DMS79 (cell line): ENCODE measurements at regions not wholly inside any gene's neighbourhood (a gene's known extent, or its start where the extent isn't known, plus 50 kb on each side); places are given as distances from the start of the nearest gene placed in this dataset.
"Not testable (repeated sequence)": the region's sequence is repeated elsewhere in the genome, so short reads cannot be mapped to it uniquely, and the experiment has no call there.

Experiments
- DNase-seq: peaks from one replicate; lab custom pipeline; 2025; lab: John Stamatoyannopoulos, UW

DNA sequence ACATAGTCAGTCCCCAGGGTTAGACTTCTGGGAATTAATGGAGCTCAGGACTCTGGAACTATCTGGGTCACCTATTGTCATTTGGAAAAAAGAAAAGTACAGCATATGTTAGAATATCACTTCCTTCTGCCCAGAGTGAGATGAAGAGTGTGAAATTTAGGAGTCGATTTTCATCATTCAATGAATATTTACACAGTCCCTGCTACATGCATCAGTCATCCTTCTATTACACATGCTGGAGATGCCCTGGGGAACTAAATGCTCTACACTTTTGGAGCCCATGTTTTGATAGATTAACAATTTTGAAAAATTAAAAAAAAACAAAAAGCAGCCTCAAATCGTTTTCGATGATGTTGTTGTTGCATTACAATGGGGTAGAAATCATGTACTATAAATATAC, 315.4 kb downstream of the ALDH8A1 start:
- DNase-seq, result no peak

DNA sequence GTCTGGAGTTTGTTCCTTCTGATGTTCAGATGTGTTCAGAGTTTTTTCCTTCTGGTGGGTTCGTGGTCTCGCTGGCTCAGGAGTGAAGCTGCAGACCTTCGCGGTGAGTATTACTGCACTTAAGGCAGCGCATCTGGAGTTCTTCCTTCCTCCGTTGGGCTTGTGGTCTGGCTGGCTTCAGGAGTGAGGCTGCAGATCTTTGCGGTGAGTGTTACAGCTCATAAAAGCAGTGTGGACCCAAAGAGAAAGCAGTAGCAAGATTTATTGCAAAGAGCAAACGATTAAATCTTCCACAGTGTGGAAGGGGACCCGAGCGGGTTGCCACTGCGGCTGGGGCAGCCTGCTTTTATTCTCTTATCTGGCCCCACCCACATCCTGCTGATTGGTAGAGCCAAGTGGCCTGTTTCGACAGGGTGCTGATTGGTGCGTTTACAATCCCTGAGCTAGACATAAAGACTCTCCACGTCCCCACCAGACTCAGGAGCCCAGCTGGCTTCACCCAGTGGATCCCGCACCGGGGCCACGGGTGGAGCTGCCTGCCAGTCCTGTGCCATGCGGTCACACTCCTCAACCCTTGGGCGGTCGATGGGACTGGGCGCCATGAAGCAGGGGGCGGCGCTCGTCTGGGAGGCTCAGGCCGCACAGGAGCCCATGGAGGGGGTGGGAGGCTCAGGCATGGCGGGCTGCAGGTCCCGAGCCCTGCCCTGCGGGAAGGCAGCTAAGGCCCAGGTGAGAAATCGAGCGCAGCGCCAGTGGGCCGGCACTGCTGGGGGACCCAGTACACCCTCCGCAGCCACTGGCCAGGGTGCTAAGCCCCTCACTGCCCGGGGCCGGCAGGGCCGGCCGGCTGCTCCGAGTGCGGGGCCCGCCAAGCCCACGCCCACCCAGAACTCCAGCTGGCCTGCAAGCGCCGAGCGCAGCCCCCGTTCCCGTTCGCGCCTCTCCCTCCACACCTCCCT, 315.3 kb upstream of the SGK1 start:
- not testable (repeated sequence) for DNase-seq

DNA sequence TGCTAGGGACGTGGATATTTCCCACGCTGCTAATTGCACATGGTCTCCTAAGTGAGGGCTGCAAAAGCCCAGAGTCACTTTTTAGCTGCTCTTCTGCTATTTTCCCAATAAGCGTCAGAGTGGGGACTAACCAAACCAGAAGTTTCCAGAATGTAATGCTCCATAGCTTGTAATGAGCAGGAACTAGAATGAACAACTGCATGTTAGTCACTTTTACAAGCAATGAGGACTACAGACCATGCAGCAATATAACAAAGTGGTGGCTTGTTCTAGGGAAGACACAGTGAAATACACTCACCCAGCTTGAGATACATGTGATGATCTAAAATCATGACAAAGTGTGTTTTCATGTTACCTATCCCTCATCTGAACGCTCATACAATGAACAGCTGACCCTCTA, 314.1 kb upstream of the SGK1 start:
- DNase-seq, result no peak

DNA sequence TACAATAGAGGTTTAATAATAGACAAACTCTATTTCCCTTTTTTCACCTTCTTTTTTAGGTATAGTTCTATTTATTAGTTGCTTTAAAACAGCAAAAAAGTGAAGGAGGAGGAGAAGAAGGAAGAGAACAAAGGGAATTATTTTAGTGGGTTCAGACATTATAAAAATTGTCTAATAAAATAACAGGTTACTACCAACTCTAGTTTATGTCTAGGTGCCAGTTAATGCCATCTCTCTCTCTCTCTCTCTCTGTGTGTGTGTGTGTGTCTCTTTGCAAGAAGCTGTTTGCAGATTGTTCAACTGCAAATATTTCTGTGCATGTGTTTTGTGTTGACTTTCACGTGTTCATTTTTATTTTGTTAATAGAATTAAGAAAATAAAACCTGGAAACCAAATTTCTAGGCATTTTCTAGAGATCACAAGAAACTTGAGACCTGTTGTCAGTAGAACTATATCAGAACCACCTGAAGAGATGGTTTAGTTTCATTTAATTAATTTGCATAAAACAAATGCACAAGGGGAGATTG, 313.5 kb upstream of the SGK1 start:
- DNase-seq, result no peak

DNA sequence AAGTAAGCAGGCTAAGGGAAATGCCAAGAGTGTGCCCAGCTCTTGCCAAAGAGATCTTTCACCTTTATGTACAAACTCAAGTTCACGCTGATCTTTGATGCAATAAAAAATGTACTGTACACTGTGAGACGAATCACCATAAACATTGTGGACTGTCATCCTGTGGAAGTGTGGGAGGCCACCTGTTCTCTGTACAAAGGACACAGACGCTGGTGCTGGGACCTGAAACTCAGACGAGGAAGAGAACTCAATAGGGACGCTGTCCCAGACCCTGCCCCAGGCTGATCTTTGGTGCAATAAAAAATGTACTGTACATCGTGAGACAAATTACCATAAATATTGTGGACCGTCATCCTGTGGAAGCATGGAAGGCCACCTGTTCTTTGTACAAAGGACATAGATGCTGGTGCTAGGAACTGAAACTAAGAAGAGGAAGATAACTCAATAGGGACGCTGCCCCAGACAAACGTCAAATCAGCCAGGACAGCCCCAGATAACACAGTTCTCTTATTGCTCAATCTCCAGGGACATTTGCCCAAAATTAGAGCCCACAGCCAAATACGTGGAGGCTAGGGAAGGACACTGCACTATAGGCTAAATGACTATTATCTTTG, 312.7 kb upstream of the SGK1 start:
- no peak for DNase-seq

DNA sequence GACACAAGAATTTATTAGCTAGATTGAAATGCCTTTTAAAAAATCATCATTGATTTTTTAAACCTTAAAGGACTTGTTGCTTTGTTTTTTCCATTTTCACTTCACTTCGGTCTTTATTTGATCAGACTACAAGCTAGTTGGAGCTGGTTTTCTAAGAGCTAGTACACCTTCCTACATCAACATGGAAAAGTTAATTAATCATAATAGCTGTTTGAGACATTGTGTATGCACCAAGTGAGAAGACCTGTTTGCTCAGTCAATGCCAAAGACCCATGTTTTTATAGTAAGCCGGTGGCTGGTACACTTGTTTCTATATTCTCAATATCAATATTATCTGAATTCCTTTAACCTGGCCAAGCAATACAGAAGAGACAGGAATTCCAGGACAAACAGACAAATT, 310.2 kb upstream of the SGK1 start:
- DNase-seq, result no peak

DNA sequence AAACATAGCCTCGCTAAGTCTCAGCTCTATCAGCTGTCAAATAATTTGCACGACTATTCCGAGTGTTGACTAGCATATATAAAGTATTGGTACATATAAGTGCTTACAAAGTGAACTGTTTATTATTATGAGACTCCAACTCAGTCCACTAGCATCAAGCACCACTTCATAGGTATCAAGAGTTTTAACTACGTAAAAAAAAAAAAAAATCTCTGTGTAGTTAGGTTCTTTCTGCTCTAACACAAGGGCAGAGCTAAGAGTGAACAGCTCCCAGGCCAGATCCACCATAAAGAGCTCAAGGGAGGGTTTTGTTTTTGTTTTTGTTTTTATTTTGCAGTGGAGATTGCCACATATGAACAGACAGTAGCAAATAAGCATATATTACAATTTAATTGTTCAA, 309.8 kb upstream of the SGK1 start:
- no peak for DNase-seq

DNA sequence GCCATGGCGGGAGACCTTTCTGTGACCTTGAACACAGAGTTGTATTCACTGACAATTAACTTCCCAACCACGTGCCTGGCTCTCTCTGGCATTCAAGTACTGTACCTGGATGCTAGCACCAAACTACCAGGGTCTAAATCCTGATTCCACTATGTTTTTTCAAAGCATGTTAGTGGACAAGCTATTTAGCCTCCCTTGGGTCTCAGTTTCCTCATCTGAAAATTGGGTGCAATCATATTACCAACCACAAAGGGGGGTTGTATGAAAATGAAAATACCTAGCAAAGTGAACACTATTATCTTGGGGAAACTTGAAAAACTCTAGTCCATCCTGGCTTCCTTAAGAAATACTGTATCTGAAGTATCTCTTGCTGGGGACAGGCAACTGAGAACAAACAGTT, 308.7 kb upstream of the SGK1 start:
- DNase-seq, result no peak

DNA sequence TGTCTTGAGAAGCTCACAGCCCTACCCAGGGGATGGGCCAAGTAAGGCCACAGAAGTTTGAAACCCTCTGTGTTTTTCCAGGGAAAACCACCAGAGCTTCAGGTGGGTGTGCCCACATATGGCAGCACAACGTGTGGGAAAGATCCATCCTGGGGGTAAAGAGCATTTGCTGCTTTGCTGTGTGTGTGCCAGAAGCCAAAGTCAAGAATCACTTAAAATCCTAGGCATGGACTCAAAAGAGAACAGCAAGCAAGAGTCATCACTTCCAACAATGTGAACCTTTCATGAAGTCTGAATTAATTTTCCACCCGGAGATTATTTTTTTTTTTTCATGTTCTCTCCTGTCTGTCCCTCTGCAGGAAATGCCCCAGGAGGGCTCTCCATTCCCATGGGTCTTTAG, 308.2 kb upstream of the SGK1 start:
- no peak for DNase-seq

DNA sequence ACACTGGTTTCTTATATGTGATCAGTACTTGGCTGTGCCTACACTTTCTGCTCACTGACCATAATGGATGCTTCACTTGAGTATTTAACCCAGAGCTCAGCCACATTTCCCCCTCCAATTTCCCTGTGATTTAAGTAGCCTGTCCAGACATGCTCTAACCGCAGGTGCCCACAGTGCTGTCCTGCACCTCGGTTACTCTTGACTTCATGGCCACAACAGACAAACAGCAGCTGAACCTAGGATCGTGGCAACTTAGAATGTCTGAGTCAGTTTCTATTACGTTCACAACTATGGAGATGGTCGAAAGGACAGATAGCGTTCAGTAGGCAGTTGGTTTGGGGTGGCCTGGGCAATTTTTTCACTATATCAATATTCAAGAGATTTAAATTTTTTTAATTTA, 306.9 kb upstream of the SGK1 start:
- no peak for DNase-seq

DNA sequence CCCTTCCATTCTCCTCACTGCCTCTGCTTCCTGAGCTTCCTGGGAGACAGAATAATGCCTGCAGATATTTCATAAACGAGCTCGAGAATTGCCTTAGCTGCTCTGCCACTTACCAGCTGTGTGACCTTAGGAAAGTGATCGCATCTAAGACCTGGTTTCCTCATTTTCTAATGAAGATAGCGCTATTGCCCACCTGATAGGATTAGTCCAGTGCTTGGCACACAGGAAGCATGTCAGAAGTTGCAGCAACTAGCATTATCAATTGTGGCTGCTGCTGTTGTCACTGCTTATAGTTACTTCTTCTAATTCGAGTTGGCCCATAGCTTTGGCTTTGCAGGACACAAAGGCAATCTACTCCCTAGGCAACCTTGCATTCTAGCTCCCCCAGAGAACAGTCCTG, 305.5 kb upstream of the SGK1 start:
- no peak for DNase-seq

DNA sequence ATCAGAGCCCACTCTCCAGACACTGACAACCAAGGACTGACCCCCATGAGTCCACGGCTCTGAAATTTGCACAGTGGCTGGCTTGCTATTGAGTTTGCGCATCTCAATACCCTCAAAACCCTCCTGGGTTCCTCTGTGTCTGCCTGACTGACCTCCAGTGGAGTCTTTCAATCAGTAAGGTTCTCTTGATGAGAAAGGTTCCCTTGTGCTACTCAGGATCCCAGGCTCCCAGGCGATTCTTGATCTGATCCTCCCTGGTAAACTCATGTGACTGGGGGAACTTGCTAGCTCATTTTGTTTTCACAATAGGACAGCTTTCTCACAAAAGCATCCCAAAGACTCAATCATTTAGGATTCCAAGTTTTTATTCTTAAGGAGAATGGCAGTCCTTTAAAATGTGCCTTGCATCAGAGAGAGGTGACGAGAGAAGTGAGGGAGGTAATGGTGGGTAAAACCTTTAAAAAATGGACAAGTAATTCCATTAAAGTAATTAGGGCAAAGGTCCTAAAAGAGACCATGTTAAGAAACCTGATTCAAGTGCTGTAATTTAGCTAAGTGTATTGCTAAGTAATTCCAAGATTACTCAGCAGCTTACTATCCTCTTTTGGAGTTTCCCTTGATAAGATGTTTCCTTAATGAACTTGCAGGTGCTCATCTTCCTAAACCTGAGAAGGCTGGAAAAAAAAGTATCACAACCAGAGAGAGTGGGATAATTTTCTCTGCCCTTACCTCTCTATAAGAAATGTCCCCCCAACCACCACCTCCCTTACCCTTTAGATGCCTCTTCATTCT, 304.7 kb upstream of the SGK1 start:
- no peak for DNase-seq

DNA sequence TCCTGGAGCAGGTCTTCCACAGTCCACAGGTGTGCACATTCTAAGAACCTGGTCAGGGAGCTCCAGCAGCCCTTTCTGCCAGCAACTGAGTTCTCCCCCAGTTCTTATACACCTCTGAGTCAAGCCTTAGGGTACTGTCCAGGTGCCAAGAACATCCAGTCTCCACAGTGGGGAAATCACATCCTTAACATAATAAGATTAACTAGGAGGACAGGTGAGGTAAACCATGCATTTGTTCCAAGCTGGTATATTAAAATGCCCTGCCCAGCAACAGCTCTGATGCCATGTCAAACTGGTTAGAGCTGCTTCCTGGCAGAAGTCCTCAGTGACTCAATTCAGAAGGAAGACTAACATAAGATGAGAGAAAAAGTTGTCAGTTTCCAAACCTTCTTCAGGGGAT, 303.9 kb upstream of the SGK1 start:
- no peak for DNase-seq

DNA sequence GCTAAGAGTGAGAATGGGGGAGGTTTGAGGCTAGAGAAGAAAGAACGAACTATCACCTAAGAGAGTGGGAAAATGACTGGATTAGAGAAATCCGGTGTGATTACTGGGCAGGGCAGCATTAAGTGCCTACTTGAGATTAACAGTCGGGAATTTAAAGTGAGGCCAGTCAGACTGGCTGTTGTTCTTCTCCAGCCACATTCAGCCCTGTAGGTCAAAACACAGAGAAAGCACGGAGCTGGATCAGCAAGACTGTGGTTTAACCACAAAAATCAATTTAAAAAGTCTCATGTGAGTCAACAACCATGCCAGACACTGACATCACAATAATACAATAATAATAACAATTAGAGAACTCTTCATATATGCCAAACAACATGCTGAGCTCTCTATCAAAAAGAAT, 301.9 kb upstream of the SGK1 start:
- no peak for DNase-seq

DNA sequence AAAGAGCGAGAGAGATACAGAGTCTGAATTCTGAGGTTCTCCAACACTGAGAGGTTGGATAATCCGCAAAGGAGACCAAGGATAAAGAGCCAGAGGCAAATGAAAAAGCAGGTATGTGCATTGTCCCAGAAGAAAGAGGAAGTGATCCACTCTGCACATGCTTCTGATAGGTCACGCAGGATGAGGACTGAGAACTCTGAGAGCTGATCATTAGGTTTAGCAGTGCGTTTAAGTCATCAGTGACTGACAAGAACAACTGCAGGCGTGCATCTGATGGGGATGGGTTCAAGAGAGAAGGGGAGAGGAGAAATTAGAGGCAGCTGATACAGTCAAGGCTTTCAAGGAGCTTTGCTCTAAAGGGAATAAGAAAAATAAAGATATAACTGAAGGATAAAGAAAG, 301.2 kb upstream of the SGK1 start:
- DNase-seq, result no peak

DNA sequence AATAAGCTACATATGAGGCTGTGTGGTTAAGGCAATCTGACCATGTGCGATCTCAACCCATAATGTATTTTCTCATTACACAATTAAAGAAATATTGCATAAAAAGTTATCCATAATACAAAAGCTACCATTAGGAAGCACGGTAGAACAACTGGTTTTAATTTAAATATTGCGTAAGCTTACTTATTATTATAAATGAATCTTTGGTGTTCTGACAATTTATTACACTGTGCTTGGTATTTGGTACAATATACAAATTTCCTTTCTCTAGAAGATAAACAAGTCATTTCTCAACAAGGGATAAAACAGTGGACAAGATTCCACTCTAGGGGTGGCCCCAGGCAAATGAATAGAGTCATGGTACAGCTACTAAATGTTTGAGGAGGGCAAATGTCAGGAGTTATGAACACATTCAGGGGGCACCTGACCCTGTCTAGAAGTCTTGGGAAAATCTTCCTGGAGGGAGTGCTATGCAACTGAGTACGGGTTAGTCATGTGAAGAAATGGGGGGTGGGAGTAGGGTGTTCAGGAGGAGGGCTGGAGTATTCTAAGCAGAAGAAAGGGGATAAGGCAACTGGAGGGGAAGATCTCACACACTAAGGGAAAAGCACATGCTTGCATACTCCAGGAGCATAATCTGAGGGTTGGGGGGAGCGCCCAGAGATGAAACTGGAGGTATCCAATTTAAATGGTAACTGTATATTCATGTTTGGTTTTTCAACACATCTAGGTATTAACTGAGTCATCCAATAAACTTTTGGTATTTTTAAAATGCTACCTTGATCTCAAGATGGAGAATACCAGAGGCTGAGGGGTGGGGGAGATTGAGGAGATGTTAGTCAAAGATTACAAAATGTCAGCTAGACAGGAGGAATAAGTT, 296.9 kb upstream of the SGK1 start:
- DNase-seq, result no peak

DNA sequence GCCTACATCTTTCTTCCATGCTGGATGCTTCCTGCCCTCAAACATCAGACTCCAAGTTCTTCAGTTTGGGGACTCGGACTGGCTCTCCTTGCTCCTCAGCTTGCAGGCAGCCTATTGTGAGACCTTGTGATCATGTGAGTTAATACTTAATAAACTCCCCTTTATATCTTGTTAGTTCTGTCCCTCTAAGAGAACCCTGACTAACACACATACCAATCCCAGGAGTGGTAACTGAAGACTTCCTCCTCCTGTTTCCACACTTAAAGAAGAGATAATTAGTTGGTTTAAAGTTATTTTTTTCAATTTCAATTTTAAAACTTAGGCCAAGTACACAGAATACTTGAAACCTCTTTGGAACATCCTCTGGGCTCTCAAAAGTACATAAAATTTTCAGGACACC, 294.2 kb upstream of the SGK1 start:
- DNase-seq, result not testable (repeated sequence)

DNA sequence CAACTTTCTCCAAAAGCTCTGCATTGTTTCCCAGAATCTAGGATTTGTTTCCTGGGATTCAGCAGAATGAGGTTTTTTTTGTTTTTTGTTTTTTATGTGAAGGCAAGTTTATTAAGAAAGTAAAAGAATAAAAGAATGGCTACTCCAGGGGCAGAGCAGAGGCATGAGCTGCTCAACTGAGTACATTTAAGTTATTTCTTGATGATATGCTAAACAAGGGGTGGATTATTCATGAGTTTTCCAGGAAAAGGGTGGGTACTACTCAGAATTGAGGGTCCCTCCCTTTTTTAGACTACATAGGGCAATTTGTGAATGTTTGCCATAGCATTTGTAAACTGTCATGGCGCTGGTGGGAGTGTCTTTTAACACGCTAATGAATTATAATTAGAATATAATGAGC, 292.5 kb upstream of the SGK1 start:
- DNase-seq, result no peak

DNA sequence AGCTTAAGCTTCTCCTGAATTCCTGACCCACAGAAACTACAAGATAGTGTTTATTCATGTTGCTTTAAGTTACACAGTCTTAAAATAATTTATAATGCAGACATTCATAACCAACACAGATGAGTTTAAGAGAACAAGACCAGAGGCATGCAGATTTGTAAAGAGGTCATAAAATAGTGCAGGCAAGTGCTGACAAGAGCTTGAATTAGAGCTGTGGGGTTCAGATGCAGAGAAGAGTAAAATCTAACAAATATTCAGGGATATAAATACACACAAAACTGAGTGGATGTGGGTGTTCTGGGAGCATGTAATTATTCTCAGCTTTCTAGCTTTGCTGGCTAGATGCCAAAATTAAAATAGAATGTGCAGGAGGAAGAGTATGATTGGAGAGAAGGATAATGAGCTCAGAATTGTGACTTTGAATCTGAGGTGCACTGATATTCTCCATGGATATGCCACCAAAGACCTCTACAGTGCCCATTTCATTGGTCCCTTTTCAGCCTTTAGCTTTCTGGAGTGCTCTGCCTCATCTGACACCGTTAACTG, 291.9 kb upstream of the SGK1 start:
- DNase-seq, result no peak

DNA sequence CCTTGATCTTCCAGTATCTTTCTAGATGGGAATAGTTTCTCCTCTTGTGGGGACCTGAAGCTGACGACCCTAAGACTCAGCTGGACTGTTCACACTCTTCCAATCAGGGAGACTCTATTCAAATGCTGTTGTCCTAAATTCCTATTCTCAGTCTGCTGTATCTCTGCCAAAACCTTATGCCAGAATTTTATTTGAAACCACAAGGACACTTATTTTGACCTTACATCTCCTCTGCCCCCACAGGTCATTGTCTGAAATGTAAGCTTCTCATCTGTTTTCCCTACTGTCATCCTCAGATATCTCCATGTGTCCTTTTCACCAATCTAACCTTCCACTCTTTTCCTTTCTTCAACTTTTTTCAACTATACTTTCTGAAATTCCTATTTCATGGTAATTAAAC, 289.5 kb upstream of the SGK1 start:
- no peak for DNase-seq

DNA sequence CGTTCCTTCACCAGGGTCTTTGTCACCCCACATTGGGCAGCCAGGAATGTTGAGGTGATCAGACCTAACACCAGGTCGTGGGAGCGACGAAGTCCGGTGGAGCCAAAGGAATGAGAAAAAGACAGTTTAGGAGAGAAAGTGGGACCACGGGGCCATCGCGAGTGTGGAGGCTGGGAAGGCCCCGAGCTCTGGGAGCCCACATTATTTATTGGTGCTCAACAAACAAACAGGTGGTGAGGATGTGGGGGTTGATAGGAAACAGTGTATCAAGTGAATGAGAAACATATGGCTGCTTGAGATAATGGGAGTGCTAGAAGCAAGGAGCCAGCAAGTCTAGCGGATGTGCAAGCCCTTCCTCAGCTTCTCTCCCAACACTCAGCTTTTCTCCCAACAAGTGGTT, 287.1 kb upstream of the SGK1 start:
- DNase-seq, result no peak
